ENCODE measurements at regions not wholly inside any gene's neighbourhood (a gene's known extent, or its start where the extent isn't known, plus 50 kb on each side); places are given as distances from the start of the nearest gene placed in this dataset.

GRCh38 chr1:222413991-222414549, 133.8 kb downstream of the HHIPL2 start:
- intact Hi-C loops (cut with micrococcal nuclease; ENCODE audit: unreplicated experiment) = no loop called here
- no peaks in the 10 kb centered on the region for H3F3A ChIP-seq (ENCODE audit: insufficient read depth, low read depth)
- no peaks in the 10 kb centered on the region for H4K20me1 ChIP-seq (ENCODE audit: insufficient read depth)
- no peaks in the 10 kb centered on the region for H3K79me2 ChIP-seq (ENCODE audit: low read depth)
- BruUV-seq (replicated peaks) = no TSS peak
- no peaks in the 10 kb centered on the region for H3K4me1 ChIP-seq (replicated peaks; ENCODE audit: insufficient read depth)
- no peak for DNase-seq
- no peak overlapping the region for H2AFZ ChIP-seq
- 0 out of 2 replicates have a peak, but pooled peaks cover 7% of the 10 kb centered on the region for H3K9me2 ChIP-seq (ENCODE audit: insufficient read depth)
- CTCF ChIA-PET = no interaction called here
- no peaks in the 10 kb centered on the region for H3K9me3 ChIP-seq (ENCODE audit: insufficient read depth, low read depth)
- no peaks in the 10 kb centered on the region for H3K36me3 ChIP-seq (ENCODE audit: low read depth)
- POLR2A ChIA-PET (ENCODE audit: unreplicated experiment) = no interaction called here
- 0 out of 2 replicates have a peak, but pooled peaks cover 5% of the 10 kb centered on the region for H3K27me3 ChIP-seq (ENCODE audit: insufficient read depth, low read depth)
- no peak overlapping the region for H3K4me3 ChIP-seq
- H3K27ac ChIP-seq = no peak overlapping the region
- TF ChIP-seq CTCF (conservative IDR thresholded peaks at IDR 0.05) (no peak), EZH2 (IDR thresholded peaks at IDR 0.05; ENCODE audit: low read depth) (no peak)
- H3K4me2 ChIP-seq = no peak overlapping the region

- no peak overlapping the region for H3K27ac ChIP-seq
- no peaks in the 10 kb centered on the region for H3F3A ChIP-seq (ENCODE audit: insufficient read depth, low read depth)
- DNase-seq = peak in 1 of 2 experiments; percentile 39
- TF ChIP-seq EZH2 (IDR thresholded peaks at IDR 0.05; ENCODE audit: low read depth) (no peak), CTCF (conservative IDR thresholded peaks at IDR 0.05) (no peak)
- no peak overlapping the region for H3K4me2 ChIP-seq
- BruUV-seq (replicated peaks) = no TSS peak
- POLR2A ChIA-PET (ENCODE audit: unreplicated experiment) = no interaction called here
- 0 out of 2 replicates have a peak, but pooled peaks cover 7% of the 10 kb centered on the region for H3K9me2 ChIP-seq (ENCODE audit: insufficient read depth)
- H3K36me3 ChIP-seq (ENCODE audit: low read depth) = no peaks in the 10 kb centered on the region
- 0 out of 2 replicates have a peak, but pooled peaks cover 5% of the 10 kb centered on the region for H3K27me3 ChIP-seq (ENCODE audit: insufficient read depth, low read depth)
- CTCF ChIA-PET = no interaction called here
- H3K79me2 ChIP-seq (ENCODE audit: low read depth) = no peaks in the 10 kb centered on the region
- H2AFZ ChIP-seq = no peak overlapping the region
- no peaks in the 10 kb centered on the region for H4K20me1 ChIP-seq (ENCODE audit: insufficient read depth)
- intact Hi-C loops (cut with micrococcal nuclease; ENCODE audit: unreplicated experiment) = no loop called here
- no peaks in the 10 kb centered on the region for H3K9me3 ChIP-seq (ENCODE audit: insufficient read depth, low read depth)
- H3K4me1 ChIP-seq (replicated peaks; ENCODE audit: insufficient read depth) = no peaks in the 10 kb centered on the region
- H3K4me3 ChIP-seq = no peak overlapping the region
Measured at GRCh38 chr1:222413436-222413835, 134.5 kb downstream of the HHIPL2 start.

GRCh38 chr1:222404710-222405109, 143.2 kb downstream of the HHIPL2 start:
- H3K4me3 ChIP-seq = peak overlapping the region; percentile 32; the same call in 1 of the 2 replicates

More at GRCh38 chr1:222404710-222405109, 143.2 kb downstream of the HHIPL2 start:
- POLR2A ChIA-PET (ENCODE audit: unreplicated experiment) = no interaction called here
- BruUV-seq (replicated peaks) = no TSS peak
- Histone ChIP-seq H4K20me1 (ENCODE audit: insufficient read depth) (no peaks in the 10 kb centered on the region), H3K27ac (no peak overlapping the region), H3K4me2 (peak overlapping the region; percentile 51), H3K79me2 (ENCODE audit: low read depth) (no peaks in the 10 kb centered on the region), H2AFZ (peak overlapping the region; percentile 61; the same call in 1 of the 2 replicates), H3F3A (ENCODE audit: insufficient read depth, low read depth) (no peaks in the 10 kb centered on the region), H3K27me3 (ENCODE audit: insufficient read depth, low read depth) (no peaks in the 10 kb centered on the region), H3K36me3 (ENCODE audit: low read depth) (no peaks in the 10 kb centered on the region), H3K9me2 (ENCODE audit: insufficient read depth) (no peaks in the 10 kb centered on the region), H3K4me1 (replicated peaks; ENCODE audit: insufficient read depth) (no peaks in the 10 kb centered on the region), H3K9me3 (ENCODE audit: insufficient read depth, low read depth) (no peaks in the 10 kb centered on the region)
- TF ChIP-seq EZH2 (IDR thresholded peaks at IDR 0.05; ENCODE audit: low read depth) (no peak), CTCF (conservative IDR thresholded peaks at IDR 0.05) (no peak)
- CTCF ChIA-PET = no interaction called here
- no peak for DNase-seq
- intact Hi-C loops (cut with micrococcal nuclease; ENCODE audit: unreplicated experiment) = no loop called here

Data from PC-9 (cell line).